Left renal cortex interstitium (tissue), 4 donors: ENCODE measurements at regions not wholly inside any gene's neighbourhood (a gene's known extent, or its start where the extent isn't known, plus 50 kb on each side); places are given as distances from the start of the nearest gene placed in this dataset.
"Not testable (repeated sequence)": the region's sequence is repeated elsewhere in the genome, so short reads cannot be mapped to it uniquely, and the experiment has no call there.

ENCODE experiments used
- DNase-seq, 4 donors: peaks; one replicate each; pipeline ENCODE4 v3.0.0-alpha.2; 2013; ENCODE audit warnings: low read depth in 4 of 4, low spot score in 2 of 4, missing footprints in 1 of 4

DNA sequence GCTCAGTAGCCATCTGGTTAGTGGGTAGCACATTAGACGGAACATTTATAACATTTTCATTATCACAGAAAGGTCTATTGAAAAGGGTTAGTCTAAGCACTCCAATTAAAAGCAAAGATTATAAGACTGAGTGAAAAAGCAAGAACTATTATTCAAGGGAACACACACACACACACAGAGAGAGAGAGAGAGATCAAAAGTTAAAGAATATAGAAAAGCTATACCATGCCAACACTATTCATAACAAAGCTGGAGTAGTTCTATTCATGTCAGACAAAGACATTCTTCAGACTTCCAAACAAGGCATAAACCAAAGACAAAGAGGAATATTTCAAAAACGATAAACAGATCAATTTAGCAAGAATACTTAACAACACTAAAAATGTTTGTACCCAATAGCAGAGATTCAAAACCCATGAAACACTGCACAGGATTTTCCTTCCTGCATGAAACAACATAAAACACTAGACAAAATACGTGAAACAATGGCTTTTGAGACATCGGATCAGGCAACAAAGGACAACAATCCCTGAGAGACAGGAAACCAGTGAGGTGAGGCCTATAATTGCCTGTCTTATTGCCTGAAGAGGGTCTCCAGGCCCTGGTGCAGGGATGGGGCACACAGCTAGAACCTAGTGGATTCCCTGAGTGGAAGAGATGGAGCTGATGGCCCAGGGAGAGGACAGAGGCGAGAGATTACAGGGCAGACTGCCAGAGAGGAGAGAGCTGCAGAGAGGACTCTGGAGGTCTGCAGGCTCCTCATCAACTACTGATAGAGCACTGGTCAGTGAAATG, 83.6 kb upstream of the NPAS2 start:
- DNase-seq: no peak

DNA sequence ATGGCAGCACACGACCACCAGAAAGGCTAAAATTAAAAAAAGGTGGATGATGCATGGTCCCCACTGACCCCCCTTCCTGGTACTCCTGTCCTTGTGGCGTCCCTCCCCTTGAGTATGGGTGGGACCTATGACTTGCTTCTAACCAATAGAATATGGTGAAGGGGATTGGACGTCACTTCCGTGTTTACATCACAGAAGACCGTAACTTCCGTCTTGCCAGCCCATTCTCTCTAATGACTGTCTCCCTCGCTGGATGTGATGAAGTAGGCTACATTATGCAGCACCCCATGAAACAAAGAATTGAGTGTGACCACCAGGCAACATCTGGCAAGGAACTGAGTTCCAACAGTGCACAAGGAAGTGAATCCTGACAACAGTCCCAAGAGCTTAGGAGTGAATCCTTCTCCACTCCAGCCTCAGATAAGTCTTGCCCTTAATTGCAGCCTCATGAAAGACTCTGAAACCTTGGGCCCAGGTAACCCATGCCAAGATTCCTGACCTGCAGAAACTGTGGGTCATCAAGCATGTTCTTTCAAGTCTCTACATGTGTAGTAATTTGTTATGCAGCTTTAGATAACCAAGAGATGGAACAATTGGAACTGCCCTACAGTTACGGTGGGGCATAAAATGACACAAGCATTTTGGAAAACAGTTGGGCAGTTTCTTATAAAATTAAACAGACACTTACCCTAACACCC, 80.1 kb upstream of the NPAS2 start:
- no peak for DNase-seq

- no peak for DNase-seq
Measured at GRCh38 chr2:100741880-100742276, 78.1 kb upstream of the NPAS2 start.

- peak; percentile 35 to 69 (median 45) for DNase-seq
Measured at GRCh38 chr2:100742277-100743254, 77.4 kb upstream of the NPAS2 start.

DNA sequence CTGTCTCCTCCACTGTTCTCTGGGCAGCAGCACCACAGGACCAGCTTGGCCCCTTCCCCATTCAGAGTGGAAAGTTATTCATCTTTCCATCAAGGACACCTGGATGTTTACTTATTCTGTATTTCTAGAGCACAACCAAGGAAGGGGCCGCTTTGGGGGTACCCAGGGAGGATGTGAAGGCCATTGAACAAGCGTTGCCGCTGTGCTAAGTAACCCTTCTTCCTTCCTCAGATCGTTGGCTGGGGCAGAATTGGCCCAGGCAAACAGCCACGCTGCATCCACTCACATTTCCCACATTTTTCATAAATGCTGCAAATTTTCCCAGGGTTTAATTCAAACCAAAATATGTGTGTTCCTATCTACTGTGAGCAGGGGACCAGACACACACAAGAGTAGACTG, 76.2 kb upstream of the NPAS2 start:
- no peak for DNase-seq

DNA sequence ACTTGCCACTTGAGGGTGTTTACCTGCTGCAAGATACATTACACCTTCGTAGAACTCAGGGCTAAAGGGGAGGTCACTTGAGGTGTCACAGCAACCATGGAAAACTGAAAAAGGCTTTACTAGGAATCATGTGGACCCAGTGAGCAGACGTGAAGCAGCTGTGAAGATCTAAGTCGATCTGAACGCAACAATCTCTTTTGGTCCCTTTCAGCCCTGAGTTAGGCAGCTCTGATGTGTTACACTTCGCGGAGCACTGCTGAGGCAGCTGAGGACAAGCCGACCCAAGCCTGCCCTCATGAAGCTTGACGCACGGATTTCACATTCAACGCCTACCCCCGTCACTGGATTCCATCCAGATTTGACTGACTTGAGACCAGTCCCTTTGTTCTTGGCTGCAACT, 75.8 kb upstream of the NPAS2 start:
- no peak for DNase-seq

DNA sequence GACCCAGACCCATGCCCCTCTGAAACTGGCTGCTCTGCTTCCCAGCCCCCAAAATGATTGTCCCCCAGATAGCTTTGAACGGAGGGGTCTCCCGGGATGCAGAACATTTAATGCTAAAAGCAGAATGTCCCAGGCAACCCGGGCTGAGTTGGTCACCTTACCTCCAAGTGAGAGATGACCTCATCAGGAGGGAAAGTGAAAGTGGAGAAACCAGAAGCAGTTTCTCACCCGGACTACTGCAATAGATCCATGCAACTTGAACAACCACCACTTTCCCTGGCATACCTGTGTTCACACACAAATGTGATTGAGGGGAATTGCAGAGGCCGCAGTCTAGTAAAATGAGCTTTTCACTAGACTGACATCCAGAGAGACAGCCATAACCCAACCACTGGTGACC, 75.3 kb upstream of the NPAS2 start:
- DNase-seq: no peak

DNA sequence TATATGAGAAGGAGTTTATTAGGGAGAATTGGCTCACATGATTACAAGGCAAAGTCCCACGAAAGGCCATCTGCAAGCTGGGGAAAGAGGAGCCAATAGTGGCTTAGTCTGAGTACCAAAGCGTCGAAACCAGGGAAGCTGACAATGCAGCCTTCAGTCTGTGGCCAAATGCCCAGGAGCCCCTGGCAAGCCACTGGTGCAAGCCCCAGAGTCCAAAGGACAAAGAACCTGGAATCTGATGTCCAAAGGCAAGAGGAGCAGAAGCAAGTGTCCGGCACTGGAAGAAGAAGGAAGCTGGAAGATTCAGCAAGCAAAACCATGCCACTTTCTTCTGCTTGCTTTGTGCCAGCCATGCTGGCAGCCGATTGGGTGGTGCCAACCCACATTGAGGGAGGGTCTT, 74.3 kb upstream of the NPAS2 start:
- no peak for DNase-seq

DNA sequence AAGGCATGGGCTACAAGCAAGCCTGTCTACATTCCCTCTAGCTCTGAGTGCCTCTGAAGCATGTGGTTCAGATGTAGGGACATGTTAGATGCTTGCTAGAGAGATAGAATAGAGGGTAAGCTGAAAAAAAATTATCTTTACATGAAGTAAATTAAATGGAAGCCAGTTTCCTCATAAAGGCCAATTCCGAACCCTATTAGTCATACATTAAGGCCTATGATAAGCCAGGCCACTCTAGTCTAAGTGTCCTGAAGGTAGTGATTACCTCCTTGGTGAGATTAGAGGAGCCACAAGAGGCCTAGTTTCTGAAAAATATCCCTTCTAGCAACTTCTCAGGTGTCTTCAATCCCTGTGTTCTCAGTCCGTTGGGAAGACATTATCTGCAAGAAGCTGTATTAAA, 72.4 kb upstream of the NPAS2 start:
- DNase-seq: no peak

GRCh38 chr2:100747996-100748615, 71.8 kb upstream of the NPAS2 start:
- no peak for DNase-seq

DNA sequence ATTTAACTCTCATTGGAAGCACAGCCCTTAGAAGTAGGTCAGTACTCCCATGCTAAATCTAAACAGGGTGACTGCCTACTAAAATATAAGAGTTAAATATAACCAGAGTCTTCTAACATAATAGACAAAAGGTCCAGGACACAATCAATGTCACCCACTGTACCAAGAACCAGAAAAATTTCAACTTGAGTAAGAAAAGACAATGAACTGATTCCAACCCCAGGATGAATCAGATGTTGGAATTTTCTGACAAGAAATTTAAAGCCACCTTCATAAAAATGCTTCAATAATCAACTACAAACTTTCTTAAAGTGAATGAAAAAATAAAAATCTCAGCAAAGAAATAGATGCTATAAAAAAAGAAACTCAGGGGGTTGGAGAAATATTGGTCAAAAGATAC, 71.3 kb upstream of the NPAS2 start:
- no peak for DNase-seq

GRCh38 chr2:100749771-100750542, 70.0 kb upstream of the NPAS2 start:
- DNase-seq: no peak

DNA sequence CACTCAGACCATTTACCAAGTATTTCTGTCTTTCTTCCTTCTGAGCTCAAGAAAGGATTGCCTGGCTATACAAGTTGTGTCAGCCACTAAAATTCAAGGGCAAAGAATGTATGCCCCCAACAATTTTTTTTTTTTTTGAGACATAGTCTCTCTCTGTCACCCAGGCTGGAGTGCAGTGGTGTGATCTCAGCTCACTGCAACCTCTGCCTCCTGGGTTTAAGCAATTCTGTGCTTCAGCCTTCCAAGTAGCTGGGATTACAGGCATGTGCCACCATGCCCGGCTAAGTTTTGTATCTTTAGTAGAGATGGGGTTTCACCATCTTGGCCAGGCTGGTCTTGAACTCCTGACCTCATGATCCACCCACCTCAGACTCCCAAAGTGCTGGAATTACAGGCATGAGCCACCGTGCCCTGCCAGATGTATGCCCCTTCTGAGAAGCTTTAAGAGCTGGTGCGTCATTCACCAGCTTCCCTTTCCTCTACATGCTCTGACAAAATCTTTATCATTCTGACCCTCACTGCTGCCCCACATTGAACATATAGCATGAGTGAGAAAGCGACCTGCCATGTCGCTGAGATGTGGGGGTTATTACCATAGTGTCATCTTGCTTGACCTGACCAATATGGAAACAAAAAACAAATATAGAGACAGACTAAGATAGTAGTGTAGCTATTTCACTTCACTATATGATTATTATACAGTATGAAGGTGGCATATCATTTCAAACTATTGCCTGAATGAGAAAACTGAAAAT, 67.9 kb upstream of the NPAS2 start:
- not testable (repeated sequence) for DNase-seq

DNA sequence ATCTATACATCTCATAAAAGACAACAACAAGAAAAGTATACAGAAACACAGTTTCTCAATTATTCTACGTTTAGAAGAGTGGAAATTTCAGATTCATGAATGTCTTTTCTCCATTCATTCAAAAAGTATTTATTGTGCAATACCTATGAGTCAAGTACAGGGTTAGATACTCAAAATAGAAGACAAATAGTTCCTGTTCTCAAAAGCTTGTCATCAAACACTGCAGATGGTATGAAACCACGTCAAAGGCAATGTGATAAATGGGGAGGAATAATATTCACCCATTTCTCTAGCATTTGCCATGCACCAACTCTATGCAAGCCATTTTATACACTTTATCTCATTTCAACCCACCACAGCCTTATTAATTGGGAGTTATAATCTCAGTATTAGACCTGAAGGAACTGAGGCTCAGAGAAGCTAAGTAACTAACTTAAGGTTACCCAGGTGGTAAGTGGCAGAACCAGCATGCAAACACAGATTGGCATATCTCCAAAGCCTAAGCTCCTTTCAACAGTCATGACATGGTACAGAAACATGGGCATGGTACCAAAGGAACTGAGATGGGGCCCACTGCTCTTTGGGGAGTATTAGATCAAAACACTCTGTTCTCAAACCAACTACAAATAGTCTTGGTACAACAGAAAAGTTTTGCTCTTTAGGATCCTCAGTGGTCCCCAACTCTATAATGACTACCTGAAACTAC, 67.2 kb upstream of the NPAS2 start:
- no peak for DNase-seq

GRCh38 chr2:100753444-100753843, 66.5 kb upstream of the NPAS2 start:
- no peak for DNase-seq

DNA sequence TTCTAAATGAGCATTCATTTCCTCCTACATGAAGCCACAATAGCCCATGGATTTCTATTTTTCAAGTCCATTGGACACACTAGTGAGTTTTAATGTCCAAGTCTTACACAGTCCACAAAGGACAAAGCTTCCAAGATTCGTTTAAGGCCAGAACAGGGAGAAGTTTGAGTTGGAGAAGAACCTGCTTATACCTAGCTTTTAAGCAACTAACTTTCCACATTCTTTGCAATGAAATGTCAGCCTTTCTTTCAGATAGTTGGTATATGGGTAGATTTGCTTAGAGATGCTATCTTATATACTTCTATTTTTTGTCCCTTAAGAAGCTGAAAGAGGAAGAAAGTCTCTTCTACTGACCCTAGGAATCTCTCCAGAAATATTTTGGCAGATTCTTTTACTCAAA, 66.1 kb upstream of the NPAS2 start:
- DNase-seq: no peak

- DNase-seq: no peak
Measured at GRCh38 chr2:100754951-100755350, 65.0 kb upstream of the NPAS2 start.

DNA sequence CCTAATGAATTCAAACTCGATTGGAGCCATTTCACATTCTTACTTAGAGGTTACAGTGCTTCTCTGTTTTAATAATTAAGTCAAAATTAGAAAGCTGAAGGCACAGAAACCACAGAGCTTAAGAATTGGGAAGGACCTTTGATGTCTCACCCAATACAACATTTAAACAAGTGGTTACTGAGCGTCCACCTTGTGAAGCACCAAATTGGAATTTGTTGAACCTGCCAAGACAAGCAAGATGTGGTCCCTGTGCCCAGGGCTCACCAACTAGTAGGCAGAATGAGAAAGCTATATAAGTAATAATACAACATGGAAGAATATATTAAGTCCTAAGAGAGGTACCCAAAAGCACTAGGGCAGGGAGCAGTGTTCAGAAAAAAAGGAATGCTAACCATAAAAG, 64.5 kb upstream of the NPAS2 start:
- no peak for DNase-seq

GRCh38 chr2:100756704-100757103, 63.2 kb upstream of the NPAS2 start:
- no peak for DNase-seq
